Non-pigmented ciliary epithelial cell (primary cell): ENCODE measurements at regions not wholly inside any gene's neighbourhood (a gene's known extent, or its start where the extent isn't known, plus 50 kb on each side); places are given as distances from the start of the nearest gene placed in this dataset.

ENCODE experiments used
- DNase-seq: peaks from one replicate; pipeline ENCODE4 v3.0.0-alpha.2; 2010; ENCODE audit warnings: low read depth

DNA sequence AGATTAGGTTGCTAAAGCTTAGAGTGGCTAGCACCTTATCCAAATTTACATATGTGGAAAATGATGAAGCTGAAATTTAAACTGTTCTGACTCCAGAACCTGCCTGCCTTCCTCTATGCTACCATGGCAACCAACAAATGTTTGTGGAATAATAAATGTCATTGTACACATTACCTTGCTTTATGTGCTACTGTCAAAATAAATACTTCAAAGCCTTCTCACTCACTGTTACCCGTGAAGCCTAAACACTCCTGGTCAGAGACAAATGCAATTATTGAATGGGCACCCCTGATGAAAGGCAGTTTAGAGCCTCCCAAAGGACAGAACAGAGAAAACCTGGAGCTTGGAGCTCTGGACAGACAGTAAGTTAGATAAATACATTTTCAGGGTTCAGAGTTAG is 158.6 kb downstream of the FAM114A2 start:
- no peak for DNase-seq

DNA sequence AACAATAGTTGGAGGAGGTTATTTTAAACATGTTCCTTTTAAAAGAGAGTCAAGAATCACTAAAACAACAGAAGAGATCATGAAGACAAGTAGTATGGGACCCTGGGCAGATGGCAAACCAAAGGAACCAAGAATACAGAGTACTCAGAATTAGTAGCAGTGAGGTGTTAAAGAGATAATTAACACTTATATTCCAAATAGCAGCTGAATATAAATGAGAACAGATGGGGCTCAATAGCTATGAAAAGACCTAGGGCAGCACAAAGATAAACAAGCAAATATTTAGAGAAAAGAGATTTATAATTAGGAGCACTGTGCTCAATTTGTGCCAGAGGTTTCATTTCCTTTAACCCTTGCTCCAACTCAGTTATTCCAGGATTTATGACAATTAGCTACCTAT is 159.1 kb downstream of the FAM114A2 start:
- no peak for DNase-seq

- no peak for DNase-seq
Measured at GRCh38 chr5:153866176-153866575, 172.5 kb downstream of the FAM114A2 start.

DNA sequence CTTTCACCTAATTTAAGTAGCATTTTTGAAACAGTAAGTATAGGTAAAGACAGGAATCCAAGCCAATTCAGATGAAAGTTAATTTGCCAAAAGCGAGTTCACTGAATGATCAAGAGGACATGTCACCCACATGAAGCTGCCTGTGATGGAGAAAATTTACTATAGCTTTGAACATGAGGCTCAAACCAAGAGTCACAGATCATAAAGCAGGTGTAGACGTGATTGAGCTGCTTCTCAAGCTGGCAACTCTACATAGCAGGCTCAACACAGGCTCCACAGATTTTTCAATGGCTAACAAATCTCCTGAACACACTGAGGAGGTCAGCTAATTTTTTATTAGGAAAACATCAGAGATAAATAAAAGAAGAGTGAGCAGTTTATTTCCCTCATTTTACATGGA is 173.7 kb downstream of the FAM114A2 start:
- DNase-seq = no peak

GRCh38 chr5:153863951-153864350 is 174.8 kb downstream of the FAM114A2 start:
- DNase-seq = no peak
